Natural killer cell (primary cell): ENCODE measurements at regions not wholly inside any gene's neighbourhood (a gene's known extent, or its start where the extent isn't known, plus 50 kb on each side); places are given as distances from the start of the nearest gene placed in this dataset.

Experiments used
- ATAC-seq, 3 donors: fragments of 150-1000 bp in 2 of 3; fragments of 200-7000 bp in 1 of 3; cut with Tn5 transposase; 1 replicate in 1 of 3; 2 replicates in 2 of 3; pipeline ENCODE4 v1.10.0; 2021; ENCODE audit warnings: mild to moderate bottlenecking in 2 of 3, moderate library complexity in 2 of 3
- DNase-seq, 2 donors: peaks; one replicate each; pipeline versions ENCODE4 v3.0.0 to v3.0.0-alpha.2; 2013 to 2021; ENCODE audit warnings: mixed read lengths in 1 of 2
- H3K27ac ChIP-seq: one replicate; pipeline ENCODE4 v1.5.1; 2013; ENCODE audit warnings: mild to moderate bottlenecking, low read length
- H3K27me3 ChIP-seq: one replicate; pipeline ENCODE4 v1.6.1; 2013; ENCODE audit warnings: low read length; ENCODE audit not compliant: control insufficient read depth, insufficient read depth
- H3K36me3 ChIP-seq: one replicate; pipeline ENCODE4 v1.6.1; 2013; ENCODE audit warnings: low read length; ENCODE audit not compliant: control insufficient read depth, insufficient read depth
- H3K4me1 ChIP-seq: one replicate; pipeline ENCODE4 v1.6.1; 2013; ENCODE audit warnings: low read length; ENCODE audit not compliant: control insufficient read depth, insufficient read depth
- H3K4me3 ChIP-seq: one replicate; pipeline ENCODE4 v1.5.1; 2013; ENCODE audit warnings: low read length
- H3K9me3 ChIP-seq: one replicate; pipeline ENCODE4 v1.6.1; 2013; ENCODE audit warnings: low read length; ENCODE audit not compliant: control insufficient read depth, insufficient read depth
- H3K27ac Mint-ChIP-seq, 2 donors: one replicate each; pipeline ENCODE4 v1.8.0; 2022; ENCODE audit warnings: mild to moderate bottlenecking in 2 of 2, mixed read lengths in 2 of 2, moderate library complexity in 1 of 2
- H3K27me3 Mint-ChIP-seq, 2 donors: one replicate each; pipeline ENCODE4 v1.8.0; 2022; ENCODE audit warnings: low read depth in 2 of 2, mixed read lengths in 2 of 2
- H3K36me3 Mint-ChIP-seq: one replicate; pipeline ENCODE4 v1.8.0; 2022; ENCODE audit warnings: mixed read lengths
- H3K4me1 Mint-ChIP-seq, 2 donors: one replicate each; pipeline ENCODE4 v1.8.0; 2022; ENCODE audit warnings: mixed read lengths in 2 of 2
- H3K4me3 Mint-ChIP-seq: one replicate; pipeline ENCODE4 v1.8.0; 2022; ENCODE audit warnings: mild to moderate bottlenecking, moderate library complexity, mixed read lengths
- H3K9me3 Mint-ChIP-seq, 2 donors: one replicate each; pipeline ENCODE4 v1.8.0; 2022; ENCODE audit warnings: mixed read lengths in 2 of 2
- WGBS: methylation state at CpG from one replicate; pipeline ENCODE4 v1.1.7; 2013; ENCODE audit warnings: missing lambda C conversion rate; ENCODE audit not compliant: insufficient coverage; 5-methylcytosine and 5-hydroxymethylcytosine counted together
- intact Hi-C: fragments of 100-400 bp; cut with micrococcal nuclease; formaldehyde crosslinking; loops from one replicate; pipeline ENCODE4 v1.14.2; 2022
- TF ChIP-seq, protein P1 (sequence below): fragments of 200-600 bp; IDR thresholded peaks from one replicate; pipeline ENCODE4 v1.8.0; 2022; ENCODE audit warnings: antibody characterized with exemption

- Mint-ChIP-seq H3K27me3 (no peaks in the 10 kb centered on the region), H3K36me3 (no peaks in the 10 kb centered on the region), H3K27ac (no peak overlapping the region), H3K4me3 (no peak overlapping the region), H3K9me3 (peaks cover 4 to 15% of the 10 kb centered on the region in 2 donors), H3K4me1 (no peaks in the 10 kb centered on the region)
- H3K27ac ChIP-seq: no peak overlapping the region
- no peak for DNase-seq
- intact Hi-C loops: no loop called here
- H3K4me1 ChIP-seq: no peaks in the 10 kb centered on the region
- H3K4me3 ChIP-seq: no peak overlapping the region
- no peak for ATAC-seq
- no peaks in the 10 kb centered on the region for H3K9me3 ChIP-seq
- H3K36me3 ChIP-seq: no peaks in the 10 kb centered on the region
- 100% methylated on average over 1 of the region's 1 CpG for WGBS
- no peaks in the 10 kb centered on the region for H3K27me3 ChIP-seq
- TF ChIP-seq, protein P1, sequence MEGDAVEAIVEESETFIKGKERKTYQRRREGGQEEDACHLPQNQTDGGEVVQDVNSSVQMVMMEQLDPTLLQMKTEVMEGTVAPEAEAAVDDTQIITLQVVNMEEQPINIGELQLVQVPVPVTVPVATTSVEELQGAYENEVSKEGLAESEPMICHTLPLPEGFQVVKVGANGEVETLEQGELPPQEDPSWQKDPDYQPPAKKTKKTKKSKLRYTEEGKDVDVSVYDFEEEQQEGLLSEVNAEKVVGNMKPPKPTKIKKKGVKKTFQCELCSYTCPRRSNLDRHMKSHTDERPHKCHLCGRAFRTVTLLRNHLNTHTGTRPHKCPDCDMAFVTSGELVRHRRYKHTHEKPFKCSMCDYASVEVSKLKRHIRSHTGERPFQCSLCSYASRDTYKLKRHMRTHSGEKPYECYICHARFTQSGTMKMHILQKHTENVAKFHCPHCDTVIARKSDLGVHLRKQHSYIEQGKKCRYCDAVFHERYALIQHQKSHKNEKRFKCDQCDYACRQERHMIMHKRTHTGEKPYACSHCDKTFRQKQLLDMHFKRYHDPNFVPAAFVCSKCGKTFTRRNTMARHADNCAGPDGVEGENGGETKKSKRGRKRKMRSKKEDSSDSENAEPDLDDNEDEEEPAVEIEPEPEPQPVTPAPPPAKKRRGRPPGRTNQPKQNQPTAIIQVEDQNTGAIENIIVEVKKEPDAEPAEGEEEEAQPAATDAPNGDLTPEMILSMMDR: no peak
These were observed 473.0 kb downstream of the CCDC85A start for GRCh38 chr2:56656826-56657225.

DNA sequence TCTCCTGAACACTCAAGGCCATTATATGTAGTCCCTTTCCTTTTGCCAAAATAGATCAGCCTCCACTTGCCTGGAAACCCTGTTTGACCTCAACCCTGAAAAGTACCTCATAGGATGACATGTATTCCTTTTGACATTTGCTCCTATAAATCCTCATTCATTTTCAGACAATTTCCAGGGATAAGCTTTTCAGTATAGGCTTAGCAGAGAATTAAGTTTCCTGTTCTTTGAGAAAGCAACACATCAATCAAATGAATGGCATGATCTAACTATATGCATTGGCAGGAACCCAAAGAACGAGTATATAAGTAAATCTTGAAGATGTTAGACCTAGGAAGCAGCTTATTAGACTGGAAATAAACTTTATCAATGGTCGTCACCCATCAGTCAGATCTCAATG is 483.0 kb downstream of the CCDC85A start:
- Histone ChIP-seq H3K27ac (no peak overlapping the region), H3K4me3 (no peak overlapping the region), H3K27me3 (no peaks in the 10 kb centered on the region), H3K36me3 (no peaks in the 10 kb centered on the region), H3K4me1 (no peaks in the 10 kb centered on the region), H3K9me3 (no peaks in the 10 kb centered on the region)
- no peak overlapping the region for H3K27ac Mint-ChIP-seq
- no peaks in the 10 kb centered on the region for H3K27me3 Mint-ChIP-seq
- intact Hi-C loops: no loop called here
- peaks cover 12 to 18% of the 10 kb centered on the region in 2 donors for H3K9me3 Mint-ChIP-seq
- WGBS: 47% methylated on average over 2 of the region's 2 CpGs
- no peaks in the 10 kb centered on the region for H3K4me1 Mint-ChIP-seq
- TF ChIP-seq, protein P1: no peak
- H3K4me3 Mint-ChIP-seq: no peak overlapping the region
- DNase-seq (no peak), ATAC-seq (no peak)
- peaks cover 6% of the 10 kb centered on the region for H3K36me3 Mint-ChIP-seq

- Histone ChIP-seq H3K4me3 (no peak overlapping the region), H3K36me3 (no peaks in the 10 kb centered on the region), H3K27ac (no peak overlapping the region), H3K9me3 (peaks cover 14% of the 10 kb centered on the region), H3K4me1 (no peaks in the 10 kb centered on the region), H3K27me3 (no peaks in the 10 kb centered on the region)
- 66% methylated on average over 4 of the region's 5 CpGs for WGBS
- no peak overlapping the region for H3K27ac Mint-ChIP-seq
- ATAC-seq (no peak), DNase-seq (no peak)
- TF ChIP-seq, protein P1: no peak
- H3K4me3 Mint-ChIP-seq: no peak overlapping the region
- H3K36me3 Mint-ChIP-seq: peaks cover 6% of the 10 kb centered on the region
- no peaks in the 10 kb centered on the region for H3K4me1 Mint-ChIP-seq
- peaks cover 11 to 20% of the 10 kb centered on the region in 2 donors for H3K9me3 Mint-ChIP-seq
- intact Hi-C loops: no loop called here
- no peaks in the 10 kb centered on the region for H3K27me3 Mint-ChIP-seq
These were observed 488.3 kb downstream of the CCDC85A start for GRCh38 chr2:56671973-56672569.

GRCh38 chr2:56674084-56674483 is 490.3 kb downstream of the CCDC85A start:
- no peak overlapping the region for H3K27ac Mint-ChIP-seq
- no peak overlapping the region for H3K4me3 Mint-ChIP-seq
- intact Hi-C loops: no loop called here
- Histone ChIP-seq H3K4me3 (no peak overlapping the region), H3K4me1 (no peaks in the 10 kb centered on the region), H3K27me3 (no peaks in the 10 kb centered on the region), H3K27ac (no peak overlapping the region), H3K9me3 (peaks cover 14% of the 10 kb centered on the region), H3K36me3 (no peaks in the 10 kb centered on the region)
- no peaks in the 10 kb centered on the region for H3K27me3 Mint-ChIP-seq
- peaks cover 6% of the 10 kb centered on the region for H3K36me3 Mint-ChIP-seq
- H3K9me3 Mint-ChIP-seq: peaks cover 10 to 12% of the 10 kb centered on the region in 2 donors
- DNase-seq (no peak), ATAC-seq (no peak)
- TF ChIP-seq, protein P1: no peak
- no peaks in the 10 kb centered on the region for H3K4me1 Mint-ChIP-seq
